ENCODE measurements at regions not wholly inside any gene's neighbourhood (a gene's known extent, or its start where the extent isn't known, plus 50 kb on each side); places are given as distances from the start of the nearest gene placed in this dataset.

DNA sequence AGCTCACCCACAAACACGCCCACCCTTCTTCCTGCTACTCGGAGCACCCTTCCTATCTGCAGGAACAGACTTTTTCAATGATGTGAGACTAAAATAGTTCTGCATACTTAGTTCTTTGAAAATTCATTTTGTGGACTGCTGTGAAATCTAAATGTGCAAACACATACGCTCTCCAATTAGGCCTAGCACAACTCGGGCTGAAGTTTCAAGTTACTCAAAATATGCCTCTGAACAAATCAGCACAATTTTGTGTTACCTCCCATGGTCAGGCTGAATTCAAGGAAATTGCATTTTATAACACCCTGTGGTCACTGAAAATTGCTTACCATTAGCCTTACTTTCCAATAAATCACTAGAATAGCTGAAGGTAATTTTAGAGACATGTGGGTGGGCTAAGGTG, 323.8 kb upstream of the ADCY2 start:
- Histone ChIP-seq H3K9me3 (replicated peaks; ENCODE audit: low read length) (no peaks in the 10 kb centered on the region), H3K4me2 (ENCODE audit: low read length) (no peak overlapping the region), H3K4me1 (ENCODE audit: control insufficient read depth, insufficient read depth, low read length) (no peaks in the 10 kb centered on the region), H3K27me3 (ENCODE audit: control insufficient read depth, insufficient read depth, low read length) (no peaks in the 10 kb centered on the region), H3K9ac (ENCODE audit: low read depth, low read length) (no peak overlapping the region), H3K4me3 (ENCODE audit: low read length) (no peak overlapping the region), H3K36me3 (ENCODE audit: insufficient read depth, low read length) (no peaks in the 10 kb centered on the region)

DNA sequence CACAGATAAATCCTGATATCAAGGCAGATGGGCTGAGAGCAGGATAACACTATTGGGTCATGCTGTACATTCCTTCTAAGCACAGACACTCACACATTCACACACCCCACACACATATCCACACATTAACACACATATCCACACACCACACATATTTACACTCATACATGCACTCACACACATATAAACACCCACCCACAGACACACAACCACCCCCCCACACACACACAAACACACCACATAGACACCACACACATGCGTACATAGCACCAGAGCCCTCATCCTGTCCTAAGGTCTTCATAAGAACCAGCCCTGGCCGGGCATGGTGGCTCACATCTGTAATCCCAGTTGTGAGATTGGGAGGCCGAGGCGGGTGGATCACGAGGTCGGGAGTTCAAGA, 322.3 kb upstream of the ADCY2 start:
- Histone ChIP-seq H3K9me3 (replicated peaks; ENCODE audit: low read length) (no peaks in the 10 kb centered on the region), H3K9ac (ENCODE audit: low read depth, low read length) (no peak overlapping the region), H3K4me1 (ENCODE audit: control insufficient read depth, insufficient read depth, low read length) (no peaks in the 10 kb centered on the region), H3K36me3 (ENCODE audit: insufficient read depth, low read length) (no peaks in the 10 kb centered on the region), H3K4me2 (ENCODE audit: low read length) (no peak overlapping the region), H3K27me3 (ENCODE audit: control insufficient read depth, insufficient read depth, low read length) (no peaks in the 10 kb centered on the region), H3K4me3 (ENCODE audit: low read length) (no peak overlapping the region)

DNA sequence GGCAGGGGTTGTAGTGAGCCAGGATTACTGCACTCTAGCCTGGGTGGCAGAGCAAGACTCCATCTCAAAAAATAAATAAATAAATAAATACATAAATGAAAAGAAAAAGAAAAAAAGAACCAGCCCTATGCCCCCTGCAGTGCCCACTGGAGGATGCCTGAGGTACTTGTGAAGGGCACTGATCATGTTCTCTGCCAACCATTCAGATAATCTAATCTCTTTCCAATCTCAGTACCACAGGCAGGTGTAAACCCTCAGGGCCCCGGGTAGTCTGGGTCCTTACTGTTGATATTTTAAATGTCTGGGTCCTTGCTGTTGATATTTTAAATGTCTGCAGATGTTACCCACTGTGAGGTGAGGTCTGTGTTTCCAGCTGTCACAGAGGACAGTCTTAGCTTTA, 321.8 kb upstream of the ADCY2 start:
- no peaks in the 10 kb centered on the region for H3K9me3 ChIP-seq (replicated peaks; ENCODE audit: low read length)
- H3K9ac ChIP-seq (ENCODE audit: low read depth, low read length), result no peak overlapping the region
- no peak overlapping the region for H3K4me2 ChIP-seq (ENCODE audit: low read length)
- H3K27me3 ChIP-seq (ENCODE audit: control insufficient read depth, insufficient read depth, low read length), result no peaks in the 10 kb centered on the region
- H3K4me1 ChIP-seq (ENCODE audit: control insufficient read depth, insufficient read depth, low read length), result no peaks in the 10 kb centered on the region
- H3K36me3 ChIP-seq (ENCODE audit: insufficient read depth, low read length), result no peaks in the 10 kb centered on the region
- H3K4me3 ChIP-seq (ENCODE audit: low read length), result no peak overlapping the region

DNA sequence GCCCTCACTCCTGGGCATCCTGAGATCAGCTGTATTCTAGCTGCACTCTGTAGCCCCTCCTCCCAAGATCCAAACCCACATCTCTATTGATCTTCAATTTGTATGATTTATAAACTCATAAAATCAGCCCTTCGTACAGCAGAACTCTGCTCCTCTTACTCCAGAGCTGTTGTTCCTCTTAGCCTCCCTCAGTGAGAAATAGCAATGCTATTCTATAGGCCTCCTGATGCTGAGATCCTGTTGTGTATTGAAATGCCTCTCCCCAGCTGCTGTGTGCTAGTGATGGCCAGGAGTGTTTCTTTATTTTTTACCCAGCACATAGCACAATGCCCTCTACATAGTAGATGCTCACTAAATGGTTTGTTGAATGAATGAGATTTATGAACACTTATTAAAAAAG, 320.5 kb upstream of the ADCY2 start:
- Histone ChIP-seq H3K9ac (ENCODE audit: low read depth, low read length) (no peak overlapping the region), H3K27me3 (ENCODE audit: control insufficient read depth, insufficient read depth, low read length) (no peaks in the 10 kb centered on the region), H3K4me3 (ENCODE audit: low read length) (no peak overlapping the region), H3K4me1 (ENCODE audit: control insufficient read depth, insufficient read depth, low read length) (no peaks in the 10 kb centered on the region), H3K9me3 (replicated peaks; ENCODE audit: low read length) (no peaks in the 10 kb centered on the region), H3K36me3 (ENCODE audit: insufficient read depth, low read length) (no peaks in the 10 kb centered on the region), H3K4me2 (ENCODE audit: low read length) (no peak overlapping the region)

DNA sequence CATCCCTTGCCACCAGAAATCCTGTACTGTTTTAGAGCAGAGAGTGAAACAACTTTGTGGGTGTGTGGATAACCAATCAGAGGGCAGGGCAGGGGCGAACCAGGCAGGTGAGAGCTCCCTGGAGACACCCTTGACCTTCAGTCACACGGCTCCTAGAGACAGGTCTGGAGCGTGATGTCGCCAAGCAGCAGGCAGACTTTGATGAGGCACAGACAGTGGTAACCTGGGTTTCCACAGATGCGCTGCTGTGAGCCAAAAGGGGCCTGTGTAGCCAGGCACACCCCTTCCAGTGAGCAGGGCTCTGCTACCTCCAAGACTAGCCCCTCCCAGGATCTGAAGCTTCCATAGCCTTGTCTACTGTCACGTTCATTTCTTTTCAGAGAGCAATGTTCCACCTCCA, 317.8 kb upstream of the ADCY2 start:
- Histone ChIP-seq H3K36me3 (ENCODE audit: insufficient read depth, low read length) (no peaks in the 10 kb centered on the region), H3K4me3 (ENCODE audit: low read length) (no peak overlapping the region), H3K9ac (ENCODE audit: low read depth, low read length) (no peak overlapping the region), H3K9me3 (replicated peaks; ENCODE audit: low read length) (no peaks in the 10 kb centered on the region), H3K4me1 (ENCODE audit: control insufficient read depth, insufficient read depth, low read length) (no peaks in the 10 kb centered on the region), H3K4me2 (ENCODE audit: low read length) (no peak overlapping the region), H3K27me3 (ENCODE audit: control insufficient read depth, insufficient read depth, low read length) (no peaks in the 10 kb centered on the region)

DNA sequence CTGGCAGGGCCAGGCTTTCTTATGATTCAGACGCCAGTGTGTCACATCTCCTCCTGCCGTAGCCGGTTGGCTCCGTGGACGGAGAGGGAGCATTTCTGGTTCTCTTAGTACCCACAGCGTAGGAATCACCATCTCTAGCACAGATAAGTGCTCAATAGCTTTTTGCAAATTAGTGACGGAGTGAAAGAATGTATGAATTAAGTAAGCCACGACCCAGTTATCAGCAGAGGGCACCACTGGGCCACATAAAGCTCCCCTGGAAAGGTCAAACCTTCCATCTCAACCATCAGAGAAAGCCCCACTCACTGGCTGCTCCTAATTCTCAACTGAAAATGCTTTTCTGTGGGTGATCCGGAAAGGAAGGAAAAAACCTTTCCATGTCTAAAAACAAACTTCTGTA, 317.0 kb upstream of the ADCY2 start:
- H3K4me2 ChIP-seq (ENCODE audit: low read length), result no peak overlapping the region
- no peaks in the 10 kb centered on the region for H3K4me1 ChIP-seq (ENCODE audit: control insufficient read depth, insufficient read depth, low read length)
- no peak overlapping the region for H3K4me3 ChIP-seq (ENCODE audit: low read length)
- H3K27me3 ChIP-seq (ENCODE audit: control insufficient read depth, insufficient read depth, low read length), result no peaks in the 10 kb centered on the region
- H3K9me3 ChIP-seq (replicated peaks; ENCODE audit: low read length), result no peaks in the 10 kb centered on the region
- no peak overlapping the region for H3K9ac ChIP-seq (ENCODE audit: low read depth, low read length)
- H3K36me3 ChIP-seq (ENCODE audit: insufficient read depth, low read length), result no peaks in the 10 kb centered on the region

DNA sequence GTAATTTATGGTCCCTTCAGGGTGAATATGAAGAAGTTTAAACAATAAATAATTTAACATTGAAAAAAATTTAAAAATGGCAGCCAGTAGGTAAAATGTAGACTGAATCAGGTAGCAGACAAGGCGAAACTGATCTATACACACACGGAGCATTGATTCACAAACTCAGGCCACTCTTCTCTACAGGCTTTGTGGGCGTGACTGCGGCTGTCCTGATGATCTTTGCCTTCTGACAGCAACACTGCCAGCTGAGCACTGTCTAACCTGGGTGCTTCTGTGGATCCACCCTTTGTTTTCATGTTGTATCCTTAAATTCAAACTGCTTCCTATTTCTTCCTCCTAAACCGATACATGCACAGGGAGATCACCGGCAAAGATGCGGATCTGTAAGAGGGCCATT, 315.4 kb upstream of the ADCY2 start:
- H3K36me3 ChIP-seq (ENCODE audit: insufficient read depth, low read length), result no peaks in the 10 kb centered on the region
- H3K4me3 ChIP-seq (ENCODE audit: low read length), result no peak overlapping the region
- no peaks in the 10 kb centered on the region for H3K9me3 ChIP-seq (replicated peaks; ENCODE audit: low read length)
- no peaks in the 10 kb centered on the region for H3K4me1 ChIP-seq (ENCODE audit: control insufficient read depth, insufficient read depth, low read length)
- H3K4me2 ChIP-seq (ENCODE audit: low read length), result no peak overlapping the region
- no peaks in the 10 kb centered on the region for H3K27me3 ChIP-seq (ENCODE audit: control insufficient read depth, insufficient read depth, low read length)
- no peak overlapping the region for H3K9ac ChIP-seq (ENCODE audit: low read depth, low read length)

DNA sequence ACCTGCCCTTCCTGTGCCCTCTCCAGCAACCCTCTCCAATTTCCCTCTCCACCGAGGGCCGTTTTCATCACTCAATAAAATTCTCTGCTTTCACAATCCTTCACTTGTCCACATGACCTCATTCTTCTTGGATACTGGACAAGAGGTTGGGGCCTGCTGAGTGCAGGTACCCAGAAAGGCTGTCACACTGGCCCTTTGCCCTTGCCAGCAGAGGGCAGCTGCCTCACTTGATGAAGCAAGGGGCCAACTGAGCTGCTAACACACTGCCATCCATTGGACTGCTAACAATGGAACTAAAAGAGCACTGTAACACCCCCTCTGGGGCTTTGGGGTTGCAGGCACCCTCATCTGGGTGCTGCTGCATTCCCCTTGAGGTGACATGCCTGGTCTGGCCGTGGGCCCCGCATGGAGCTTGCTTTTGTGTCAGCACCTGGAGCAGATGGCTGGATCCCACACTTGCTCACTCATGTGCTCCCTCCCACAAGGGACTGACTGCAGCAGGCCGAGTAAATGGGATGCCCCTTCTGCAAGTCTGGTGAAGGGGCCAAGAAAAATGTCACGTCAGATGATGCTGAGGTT, 308.1 kb upstream of the ADCY2 start:
- H3K4me1 ChIP-seq (ENCODE audit: control insufficient read depth, insufficient read depth, low read length), result no peaks in the 10 kb centered on the region
- H3K36me3 ChIP-seq (ENCODE audit: insufficient read depth, low read length), result no peaks in the 10 kb centered on the region
- no peaks in the 10 kb centered on the region for H3K9me3 ChIP-seq (replicated peaks; ENCODE audit: low read length)
- no peak overlapping the region for H3K4me3 ChIP-seq (ENCODE audit: low read length)
- H3K27me3 ChIP-seq (ENCODE audit: control insufficient read depth, insufficient read depth, low read length), result no peaks in the 10 kb centered on the region
- H3K9ac ChIP-seq (ENCODE audit: low read depth, low read length), result no peak overlapping the region
- no peak overlapping the region for H3K4me2 ChIP-seq (ENCODE audit: low read length)

DNA sequence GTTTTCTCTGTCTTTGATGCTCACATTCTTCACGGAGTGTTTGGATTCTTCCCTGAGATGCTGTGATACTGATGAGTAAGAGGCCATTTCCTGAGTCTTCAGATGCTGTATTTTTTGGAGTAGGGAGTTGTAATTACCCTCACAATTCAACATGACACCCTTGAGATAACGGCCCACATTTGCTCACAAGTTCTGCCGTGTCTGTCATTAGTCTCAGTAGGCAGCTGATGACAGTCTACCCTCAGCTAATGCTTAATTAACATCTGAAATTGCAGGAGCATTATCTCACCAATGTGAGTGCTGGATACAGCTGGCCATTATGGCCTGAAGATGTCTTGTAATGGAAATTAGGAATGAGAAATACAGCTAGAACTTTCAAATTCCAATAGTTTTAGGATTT, 307.1 kb upstream of the ADCY2 start:
- H3K9me3 ChIP-seq (replicated peaks; ENCODE audit: low read length), result no peaks in the 10 kb centered on the region
- H3K36me3 ChIP-seq (ENCODE audit: insufficient read depth, low read length), result no peaks in the 10 kb centered on the region
- H3K4me2 ChIP-seq (ENCODE audit: low read length), result no peak overlapping the region
- H3K27me3 ChIP-seq (ENCODE audit: control insufficient read depth, insufficient read depth, low read length), result no peaks in the 10 kb centered on the region
- no peak overlapping the region for H3K9ac ChIP-seq (ENCODE audit: low read depth, low read length)
- H3K4me3 ChIP-seq (ENCODE audit: low read length), result no peak overlapping the region
- H3K4me1 ChIP-seq (ENCODE audit: control insufficient read depth, insufficient read depth, low read length), result no peaks in the 10 kb centered on the region

DNA sequence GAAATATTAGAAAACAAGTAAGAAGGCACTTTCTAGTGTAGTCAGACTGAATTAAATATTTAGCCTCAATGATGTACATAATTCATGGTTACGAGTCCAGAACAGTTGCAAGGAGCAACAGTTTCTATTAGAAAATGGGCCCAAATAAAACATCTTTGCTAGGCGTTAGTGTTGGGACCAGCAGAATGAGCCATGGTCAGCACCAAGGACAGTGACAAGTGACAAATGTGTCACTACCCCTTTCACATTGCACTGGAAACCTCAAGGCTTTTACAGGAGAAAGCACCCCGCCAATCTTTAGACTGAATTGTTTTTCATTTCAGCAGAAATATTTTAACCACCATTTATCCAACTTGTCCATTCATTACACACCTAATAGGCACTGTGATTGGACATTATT, 301.3 kb upstream of the ADCY2 start:
- no peaks in the 10 kb centered on the region for H3K4me1 ChIP-seq (ENCODE audit: control insufficient read depth, insufficient read depth, low read length)
- no peaks in the 10 kb centered on the region for H3K9me3 ChIP-seq (replicated peaks; ENCODE audit: low read length)
- no peak overlapping the region for H3K4me3 ChIP-seq (ENCODE audit: low read length)
- no peak overlapping the region for H3K9ac ChIP-seq (ENCODE audit: low read depth, low read length)
- H3K4me2 ChIP-seq (ENCODE audit: low read length), result no peak overlapping the region
- H3K27me3 ChIP-seq (ENCODE audit: control insufficient read depth, insufficient read depth, low read length), result no peaks in the 10 kb centered on the region
- H3K36me3 ChIP-seq (ENCODE audit: insufficient read depth, low read length), result no peaks in the 10 kb centered on the region

DNA sequence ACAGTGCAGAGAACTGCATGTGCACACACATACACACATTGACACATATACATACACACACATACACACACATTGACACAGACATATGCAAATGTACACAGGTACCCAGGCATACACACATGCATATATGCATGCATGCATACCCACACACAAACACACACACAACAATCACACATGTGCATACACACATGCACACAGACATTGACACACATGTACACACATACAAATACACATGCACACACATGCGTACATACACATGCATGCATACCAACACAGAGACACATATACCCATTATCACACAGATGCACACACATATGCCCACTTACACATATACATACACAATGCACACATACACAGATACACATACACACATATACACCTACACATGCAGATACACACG, 299.6 kb upstream of the ADCY2 start:
- H3K4me1 ChIP-seq (ENCODE audit: control insufficient read depth, insufficient read depth, low read length), result no peaks in the 10 kb centered on the region
- no peaks in the 10 kb centered on the region for H3K9me3 ChIP-seq (replicated peaks; ENCODE audit: low read length)
- H3K9ac ChIP-seq (ENCODE audit: low read depth, low read length), result no peak overlapping the region
- no peaks in the 10 kb centered on the region for H3K27me3 ChIP-seq (ENCODE audit: control insufficient read depth, insufficient read depth, low read length)
- H3K36me3 ChIP-seq (ENCODE audit: insufficient read depth, low read length), result no peaks in the 10 kb centered on the region
- H3K4me2 ChIP-seq (ENCODE audit: low read length), result no peak overlapping the region
- no peak overlapping the region for H3K4me3 ChIP-seq (ENCODE audit: low read length)

DNA sequence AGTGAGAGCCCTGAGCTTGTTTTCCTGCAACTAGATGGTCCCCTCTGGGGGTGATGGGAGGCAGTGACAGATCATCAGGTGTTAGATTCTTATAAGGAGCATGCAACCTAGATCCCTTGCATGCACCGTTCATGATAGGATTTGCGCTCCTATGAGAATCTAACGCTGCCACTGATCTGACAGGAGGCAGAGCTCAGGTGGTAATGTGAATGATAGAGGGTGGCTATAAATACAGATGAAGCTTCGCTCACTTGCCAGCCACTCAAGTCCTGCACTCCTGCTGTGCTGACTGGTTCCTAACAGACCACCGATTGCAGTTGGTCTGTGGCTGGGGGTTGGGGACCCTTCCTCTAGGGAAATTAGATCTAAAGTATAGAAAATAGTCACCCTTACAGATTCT, 290.6 kb upstream of the ADCY2 start:
- no peaks in the 10 kb centered on the region for H3K9me3 ChIP-seq (replicated peaks; ENCODE audit: low read length)
- H3K9ac ChIP-seq (ENCODE audit: low read depth, low read length), result no peak overlapping the region
- H3K27me3 ChIP-seq (ENCODE audit: control insufficient read depth, insufficient read depth, low read length), result no peaks in the 10 kb centered on the region
- no peaks in the 10 kb centered on the region for H3K36me3 ChIP-seq (ENCODE audit: insufficient read depth, low read length)
- H3K4me3 ChIP-seq (ENCODE audit: low read length), result no peak overlapping the region
- no peaks in the 10 kb centered on the region for H3K4me1 ChIP-seq (ENCODE audit: control insufficient read depth, insufficient read depth, low read length)
- no peak overlapping the region for H3K4me2 ChIP-seq (ENCODE audit: low read length)
